ENCODE measurements at regions not wholly inside any gene's neighbourhood (a gene's known extent, or its start where the extent isn't known, plus 50 kb on each side); places are given as distances from the start of the nearest gene placed in this dataset.

GRCh38 chr20:22744341-22745193 lies 160.2 kb upstream of the FOXA2 start:
- no peak for DNase-seq

GRCh38 chr20:22745194-22745500 lies 160.8 kb upstream of the FOXA2 start:
- DNase-seq: no peak

GRCh38 chr20:22746957-22747356 lies 162.6 kb upstream of the FOXA2 start:
- no peak for DNase-seq

- no peak for DNase-seq
Observed at GRCh38 chr20:22752324-22752723, 168.0 kb upstream of the FOXA2 start.

GRCh38 chr20:22757424-22758183 lies 173.2 kb upstream of the FOXA2 start:
- no peak for DNase-seq

- DNase-seq: no peak
Observed at GRCh38 chr20:22758815-22759214, 174.4 kb upstream of the FOXA2 start.

GRCh38 chr20:22762576-22763256 lies 178.3 kb upstream of the FOXA2 start:
- no peak for DNase-seq

GRCh38 chr20:22763257-22763906 lies 179.0 kb upstream of the FOXA2 start:
- no peak for DNase-seq

- no peak for DNase-seq
Observed at GRCh38 chr20:22768266-22769178, 184.2 kb upstream of the FOXA2 start.

GRCh38 chr20:22770241-22770800 lies 185.9 kb upstream of the FOXA2 start:
- DNase-seq: no peak

GRCh38 chr20:22771706-22772105 lies 187.3 kb upstream of the FOXA2 start:
- DNase-seq: no peak

GRCh38 chr20:22773344-22773743 lies 189.0 kb upstream of the FOXA2 start:
- DNase-seq: no peak

- no peak for DNase-seq
Observed at GRCh38 chr20:22775256-22775655, 190.9 kb upstream of the FOXA2 start.

- no peak for DNase-seq
Observed at GRCh38 chr20:22775671-22776139, 191.3 kb upstream of the FOXA2 start.

- no peak for DNase-seq
Observed at GRCh38 chr20:22776369-22776768, 192.0 kb upstream of the FOXA2 start.

GRCh38 chr20:22779878-22780277 lies 195.5 kb upstream of the FOXA2 start:
- no peak for DNase-seq

GRCh38 chr20:22781869-22782268 lies 197.5 kb upstream of the FOXA2 start:
- DNase-seq: no peak

GRCh38 chr20:22789676-22790075 lies 205.3 kb upstream of the FOXA2 start:
- DNase-seq: no peak

GRCh38 chr20:22791396-22791795 lies 207.0 kb upstream of the FOXA2 start:
- DNase-seq: no peak

GRCh38 chr20:22791877-22792525 lies 207.6 kb upstream of the FOXA2 start:
- no peak for DNase-seq

- DNase-seq: no peak
Observed at GRCh38 chr20:22794200-22794599, 209.8 kb upstream of the FOXA2 start.
